ENCODE measurements at regions not wholly inside any gene's neighbourhood (a gene's known extent, or its start where the extent isn't known, plus 50 kb on each side); places are given as distances from the start of the nearest gene placed in this dataset.

DNA sequence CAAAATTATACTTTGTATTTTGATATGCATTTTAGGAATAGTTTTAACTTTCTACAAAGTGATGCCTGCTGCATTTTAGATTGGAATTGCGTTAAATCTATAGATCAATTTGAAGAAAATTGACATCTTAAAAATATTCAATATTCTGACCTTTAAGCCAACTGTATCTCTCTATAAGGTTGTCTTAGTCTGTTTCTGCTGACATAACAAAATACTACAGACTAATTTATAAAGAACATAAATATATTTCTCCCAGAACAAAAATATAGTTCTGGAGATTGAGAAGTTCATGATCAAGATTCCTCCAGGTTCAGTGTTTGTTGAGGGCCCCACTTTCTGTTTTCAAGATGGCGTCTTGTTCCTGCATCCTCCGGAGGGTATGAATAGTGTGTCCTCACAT lies 73.6 kb upstream of the NEGR1 start:
- DNase-seq = no peak

DNA sequence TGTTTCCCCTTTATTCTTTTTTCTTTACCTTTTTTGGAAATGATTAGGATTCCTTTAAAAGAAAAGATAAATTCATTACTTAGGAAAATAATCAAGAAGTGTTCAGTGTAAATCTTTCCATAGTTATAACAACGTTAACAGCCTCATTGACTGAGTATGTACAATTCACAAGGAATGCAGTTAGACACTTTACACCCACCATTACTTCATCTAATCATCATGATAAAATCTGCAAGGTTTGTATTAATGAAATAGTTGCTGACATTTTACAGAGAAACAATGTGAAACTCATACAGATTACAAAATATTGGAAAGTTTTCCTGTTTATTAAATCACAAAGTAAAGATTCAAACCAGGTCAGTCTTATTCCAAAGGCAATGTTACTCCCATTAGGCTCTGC lies 59.3 kb upstream of the NEGR1 start:
- no peak for DNase-seq

DNA sequence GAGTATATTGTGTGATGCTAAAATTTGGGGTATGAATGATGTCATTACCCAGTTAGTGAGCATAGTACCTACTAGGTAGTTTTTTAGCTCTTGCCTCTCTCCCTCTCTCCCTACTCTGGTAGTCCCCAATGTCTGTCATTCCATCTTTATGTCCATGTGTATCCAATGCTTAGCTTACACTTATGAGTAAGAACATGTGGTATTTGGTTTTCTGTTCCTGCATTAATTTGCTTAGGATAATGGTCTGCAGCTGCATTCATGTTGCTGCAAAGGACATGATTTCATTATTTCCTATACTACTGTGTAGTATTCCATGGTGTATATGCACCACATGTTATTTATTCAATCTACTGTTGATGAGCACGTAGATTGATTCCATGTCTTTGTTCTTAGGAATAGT lies 54.4 kb upstream of the NEGR1 start:
- DNase-seq = no peak
